ENCODE measurements at regions not wholly inside any gene's neighbourhood (a gene's known extent, or its start where the extent isn't known, plus 50 kb on each side); places are given as distances from the start of the nearest gene placed in this dataset.

DNA sequence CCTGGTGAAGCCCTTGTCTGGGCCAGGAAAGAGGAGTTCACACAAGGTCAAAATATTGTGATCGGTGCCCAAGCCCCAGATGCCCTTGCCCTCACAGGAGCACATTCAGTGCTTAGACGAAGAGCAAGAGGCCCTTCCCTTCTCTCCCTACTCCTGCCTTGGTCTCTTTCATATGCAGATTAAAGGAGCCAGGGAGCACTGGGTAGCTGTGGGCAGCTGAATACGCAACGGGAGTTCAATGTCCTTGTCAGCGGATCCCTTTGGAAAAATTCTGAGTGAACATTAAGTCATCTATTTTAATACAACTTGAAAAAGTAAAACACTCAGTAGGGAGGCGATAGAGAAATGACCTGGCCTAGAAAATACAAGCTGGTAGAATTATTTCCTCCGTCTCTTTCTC lies 1489.4 kb downstream of the AACS start:
- H3K27ac ChIP-seq, result no peak overlapping the region
- TF ChIP-seq, protein P1, sequence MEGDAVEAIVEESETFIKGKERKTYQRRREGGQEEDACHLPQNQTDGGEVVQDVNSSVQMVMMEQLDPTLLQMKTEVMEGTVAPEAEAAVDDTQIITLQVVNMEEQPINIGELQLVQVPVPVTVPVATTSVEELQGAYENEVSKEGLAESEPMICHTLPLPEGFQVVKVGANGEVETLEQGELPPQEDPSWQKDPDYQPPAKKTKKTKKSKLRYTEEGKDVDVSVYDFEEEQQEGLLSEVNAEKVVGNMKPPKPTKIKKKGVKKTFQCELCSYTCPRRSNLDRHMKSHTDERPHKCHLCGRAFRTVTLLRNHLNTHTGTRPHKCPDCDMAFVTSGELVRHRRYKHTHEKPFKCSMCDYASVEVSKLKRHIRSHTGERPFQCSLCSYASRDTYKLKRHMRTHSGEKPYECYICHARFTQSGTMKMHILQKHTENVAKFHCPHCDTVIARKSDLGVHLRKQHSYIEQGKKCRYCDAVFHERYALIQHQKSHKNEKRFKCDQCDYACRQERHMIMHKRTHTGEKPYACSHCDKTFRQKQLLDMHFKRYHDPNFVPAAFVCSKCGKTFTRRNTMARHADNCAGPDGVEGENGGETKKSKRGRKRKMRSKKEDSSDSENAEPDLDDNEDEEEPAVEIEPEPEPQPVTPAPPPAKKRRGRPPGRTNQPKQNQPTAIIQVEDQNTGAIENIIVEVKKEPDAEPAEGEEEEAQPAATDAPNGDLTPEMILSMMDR (conservative IDR thresholded peaks at IDR 0.05), result no peak

DNA sequence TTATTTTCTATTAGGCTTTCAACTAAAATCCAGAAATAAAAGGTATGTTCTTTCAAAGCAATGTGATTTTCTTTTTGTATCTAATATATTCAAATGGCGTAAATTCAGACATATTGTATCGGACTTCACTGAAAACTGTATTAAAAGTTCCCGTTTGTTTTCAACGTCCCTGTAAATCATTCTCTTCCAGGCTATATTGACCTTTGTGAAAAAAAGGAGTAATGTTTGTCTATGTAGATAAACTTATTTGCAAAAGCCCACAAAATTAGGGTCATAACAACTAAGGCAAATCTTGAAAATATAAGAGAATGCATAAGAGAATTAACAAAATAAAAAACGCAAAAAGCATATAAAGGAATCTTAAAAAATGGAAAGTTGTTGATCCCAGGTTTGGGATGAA lies 1492.4 kb downstream of the AACS start:
- no peak overlapping the region for H3K27ac ChIP-seq
- TF ChIP-seq, protein P1 (conservative IDR thresholded peaks at IDR 0.05), result no peak

DNA sequence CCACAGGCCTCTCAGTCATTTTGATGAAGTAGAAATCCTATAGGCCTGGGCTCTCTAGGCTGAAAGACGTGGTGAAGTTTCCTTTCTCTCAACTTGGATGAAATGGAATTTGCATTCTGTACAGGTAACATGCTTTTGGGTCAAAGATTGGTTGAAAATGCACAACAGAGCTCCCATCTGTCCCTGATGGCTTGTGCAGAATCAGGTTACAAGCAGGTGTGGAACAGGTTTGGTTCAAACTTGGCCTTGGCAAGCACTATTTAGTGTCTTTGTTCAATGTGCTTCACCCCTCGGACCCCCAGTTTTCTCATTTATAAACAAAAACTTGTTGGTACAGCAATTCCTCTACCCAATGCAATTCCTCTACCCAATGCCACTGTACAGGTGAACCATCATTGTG lies 1493.0 kb downstream of the AACS start:
- TF ChIP-seq, protein P1 (conservative IDR thresholded peaks at IDR 0.05), result no peak
- H3K27ac ChIP-seq, result no peak overlapping the region

DNA sequence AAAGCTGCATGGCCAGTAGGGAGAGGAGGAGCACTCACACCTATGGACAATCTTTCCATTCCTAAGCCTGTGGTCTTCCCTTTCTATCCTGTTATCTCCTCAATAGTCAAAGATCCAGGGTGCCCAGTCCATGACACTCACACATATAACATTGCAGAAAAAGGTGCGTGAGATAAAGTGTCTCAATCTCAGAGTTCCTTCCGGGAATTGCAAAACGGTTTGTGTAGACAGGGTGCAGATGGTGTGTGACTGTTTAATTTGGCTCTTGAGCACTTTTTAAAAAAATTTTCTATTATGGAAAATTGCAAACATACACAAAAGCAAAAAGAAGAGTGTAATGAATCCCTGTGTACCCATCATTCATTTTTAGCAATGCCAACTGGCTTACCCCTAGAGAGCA lies 1493.6 kb downstream of the AACS start:
- TF ChIP-seq, protein P1 (conservative IDR thresholded peaks at IDR 0.05), result no peak
- H3K27ac ChIP-seq, result no peak overlapping the region

DNA sequence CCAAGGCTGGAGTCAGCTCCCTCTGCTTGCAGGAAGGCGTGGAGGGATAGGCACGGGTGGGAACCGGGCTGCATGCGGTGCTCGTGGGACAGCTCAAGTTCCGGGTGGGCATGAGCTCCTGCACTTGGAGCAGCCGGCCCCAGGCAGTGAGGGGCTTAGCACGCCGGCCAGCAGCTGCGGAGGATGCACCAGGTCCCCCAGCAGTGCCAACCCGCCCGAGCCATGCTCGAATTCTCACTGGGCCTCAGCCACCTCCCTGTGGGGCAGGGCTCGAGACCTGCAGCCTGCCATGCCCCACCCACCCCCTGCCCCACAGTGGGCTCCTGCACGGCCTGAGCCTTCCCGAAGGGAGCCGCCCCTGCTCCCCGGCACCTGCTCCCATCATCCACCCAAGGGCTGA lies 1501.8 kb downstream of the AACS start:
- H3K27ac ChIP-seq, result no peak overlapping the region
- TF ChIP-seq, protein P1 (conservative IDR thresholded peaks at IDR 0.05), result no peak

DNA sequence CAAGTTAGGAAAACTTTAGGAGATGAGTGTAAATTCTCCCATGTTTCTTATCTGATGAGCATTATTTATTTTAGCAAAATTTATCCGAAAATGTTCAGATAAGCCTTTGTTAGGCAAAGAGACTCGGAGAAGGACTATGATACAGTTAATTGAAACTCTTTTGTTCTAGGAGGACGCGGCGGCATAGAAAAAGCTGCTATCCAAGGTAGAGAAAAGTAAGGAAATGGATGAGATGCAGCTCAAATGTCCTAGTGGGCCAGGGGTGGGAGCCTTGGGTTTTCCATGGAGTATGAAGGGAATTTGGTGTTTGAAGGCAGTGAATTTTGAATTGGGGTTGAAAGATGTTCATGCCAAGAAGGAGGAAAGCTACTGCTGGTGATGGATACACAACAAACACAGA lies 1504.5 kb downstream of the AACS start:
- H3K27ac ChIP-seq, result no peak overlapping the region
- TF ChIP-seq, protein P1 (conservative IDR thresholded peaks at IDR 0.05), result no peak

DNA sequence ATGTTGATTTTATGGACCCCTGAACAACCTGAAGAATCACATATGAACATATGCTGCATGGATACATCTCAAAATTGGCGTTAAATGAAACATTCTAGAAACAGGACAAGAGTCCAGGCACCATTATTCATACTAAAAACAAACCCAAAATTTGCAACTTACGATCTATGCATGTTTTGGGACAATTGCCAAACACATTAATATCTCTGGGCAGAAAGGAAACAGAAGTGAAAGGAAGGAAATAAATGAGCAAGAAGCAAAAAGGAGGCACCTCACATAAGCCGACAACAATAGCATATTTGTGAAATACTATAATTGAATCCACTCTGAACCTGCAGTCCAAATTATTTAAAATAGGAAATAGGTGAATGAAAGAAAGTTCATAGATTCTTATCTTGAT lies 1505.3 kb downstream of the AACS start:
- TF ChIP-seq, protein P1 (conservative IDR thresholded peaks at IDR 0.05), result no peak
- H3K27ac ChIP-seq, result no peak overlapping the region

DNA sequence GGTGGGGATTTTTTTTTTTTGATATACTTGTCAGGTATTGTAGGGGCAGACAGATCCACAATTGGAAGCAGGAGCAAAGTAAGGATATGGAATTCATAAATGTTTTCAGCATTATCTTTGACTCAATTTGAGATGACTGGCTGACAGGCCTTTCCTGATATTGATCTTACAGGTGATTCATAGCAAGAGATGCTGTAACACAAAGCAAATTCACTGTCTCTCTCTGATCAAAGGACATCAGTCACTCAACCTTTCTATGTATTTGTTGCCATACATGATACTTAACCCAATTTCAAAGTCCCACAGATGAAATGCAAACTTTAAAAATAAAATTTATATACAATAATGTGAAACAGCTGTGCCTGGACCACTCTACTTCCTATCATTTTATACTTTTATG lies 1506.9 kb downstream of the AACS start:
- TF ChIP-seq, protein P1 (conservative IDR thresholded peaks at IDR 0.05), result no peak
- H3K27ac ChIP-seq, result no peak overlapping the region

Measured in VCaP (cell line).